ENCODE measurements at regions not wholly inside any gene's neighbourhood (a gene's known extent, or its start where the extent isn't known, plus 50 kb on each side); places are given as distances from the start of the nearest gene placed in this dataset.

DNA sequence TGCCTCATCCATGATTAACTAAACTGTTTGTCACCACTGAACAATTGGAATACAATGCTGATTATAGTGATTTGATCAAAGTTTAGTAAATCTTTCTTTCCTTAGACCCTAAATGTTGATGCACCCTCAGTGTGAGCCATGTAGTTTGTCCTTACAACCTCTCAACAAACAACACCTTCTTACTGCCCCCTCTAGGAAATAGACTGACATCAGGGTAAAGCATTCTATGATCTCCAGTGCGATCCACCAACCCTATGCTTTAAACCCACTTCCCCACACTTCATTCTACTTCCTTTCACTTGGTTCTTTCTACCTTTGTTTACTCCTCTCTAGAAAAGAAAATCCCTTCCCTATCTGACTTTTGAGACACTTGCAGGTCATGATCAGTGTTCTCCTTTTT, 1842.5 kb upstream of the PRR20A start:
- DNase-seq (ENCODE audit: low spot score) (no peak), ATAC-seq (peak; percentile 84)
- H3K4me1 Mint-ChIP-seq = no peaks in the 10 kb centered on the region
- H3K4me3 Mint-ChIP-seq = no peak overlapping the region
- peaks cover 16% of the 10 kb centered on the region for H3K9me3 Mint-ChIP-seq
- CTCF ChIA-PET = no interaction called here
- no peaks in the 10 kb centered on the region; the same call in 1 of the 2 replicates for H3K27me3 Mint-ChIP-seq (ENCODE audit: low read depth)
- peaks cover 10% of the 10 kb centered on the region for H3K36me3 Mint-ChIP-seq
- TF ChIP-seq, protein P1, sequence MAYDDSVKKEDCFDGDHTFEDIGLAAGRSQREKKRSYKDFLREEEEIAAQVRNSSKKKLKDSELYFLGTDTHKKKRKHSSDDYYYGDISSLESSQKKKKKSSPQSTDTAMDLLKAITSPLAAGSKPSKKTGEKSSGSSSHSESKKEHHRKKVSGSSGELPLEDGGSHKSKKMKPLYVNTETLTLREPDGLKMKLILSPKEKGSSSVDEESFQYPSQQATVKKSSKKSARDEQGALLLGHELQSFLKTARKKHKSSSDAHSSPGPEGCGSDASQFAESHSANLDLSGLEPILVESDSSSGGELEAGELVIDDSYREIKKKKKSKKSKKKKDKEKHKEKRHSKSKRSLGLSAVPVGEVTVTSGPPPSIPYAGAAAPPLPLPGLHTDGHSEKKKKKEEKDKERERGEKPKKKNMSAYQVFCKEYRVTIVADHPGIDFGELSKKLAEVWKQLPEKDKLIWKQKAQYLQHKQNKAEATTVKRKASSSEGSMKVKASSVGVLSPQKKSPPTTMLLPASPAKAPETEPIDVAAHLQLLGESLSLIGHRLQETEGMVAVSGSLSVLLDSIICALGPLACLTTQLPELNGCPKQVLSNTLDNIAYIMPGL (CRISPR knock-in tag; IDR thresholded peaks at IDR 0.05) = no peak
- TF ChIP-seq CREM (CRISPR knock-in tag; IDR thresholded peaks at IDR 0.05) (no peak), NR3C1 (CRISPR knock-in tag; conservative IDR thresholded peaks at IDR 0.05; ENCODE audit: low read depth) (no peak), FOXJ3 (CRISPR knock-in tag; IDR thresholded peaks at IDR 0.05; ENCODE audit: borderline replicate concordance) (no peak), IRF2 (CRISPR knock-in tag; IDR thresholded peaks at IDR 0.05; ENCODE audit: borderline replicate concordance, low read depth) (no peak)
- TF ChIP-seq, protein P2, sequence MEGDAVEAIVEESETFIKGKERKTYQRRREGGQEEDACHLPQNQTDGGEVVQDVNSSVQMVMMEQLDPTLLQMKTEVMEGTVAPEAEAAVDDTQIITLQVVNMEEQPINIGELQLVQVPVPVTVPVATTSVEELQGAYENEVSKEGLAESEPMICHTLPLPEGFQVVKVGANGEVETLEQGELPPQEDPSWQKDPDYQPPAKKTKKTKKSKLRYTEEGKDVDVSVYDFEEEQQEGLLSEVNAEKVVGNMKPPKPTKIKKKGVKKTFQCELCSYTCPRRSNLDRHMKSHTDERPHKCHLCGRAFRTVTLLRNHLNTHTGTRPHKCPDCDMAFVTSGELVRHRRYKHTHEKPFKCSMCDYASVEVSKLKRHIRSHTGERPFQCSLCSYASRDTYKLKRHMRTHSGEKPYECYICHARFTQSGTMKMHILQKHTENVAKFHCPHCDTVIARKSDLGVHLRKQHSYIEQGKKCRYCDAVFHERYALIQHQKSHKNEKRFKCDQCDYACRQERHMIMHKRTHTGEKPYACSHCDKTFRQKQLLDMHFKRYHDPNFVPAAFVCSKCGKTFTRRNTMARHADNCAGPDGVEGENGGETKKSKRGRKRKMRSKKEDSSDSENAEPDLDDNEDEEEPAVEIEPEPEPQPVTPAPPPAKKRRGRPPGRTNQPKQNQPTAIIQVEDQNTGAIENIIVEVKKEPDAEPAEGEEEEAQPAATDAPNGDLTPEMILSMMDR (IDR thresholded peaks at IDR 0.05) = no peak
- TF ChIP-seq, protein P3, sequence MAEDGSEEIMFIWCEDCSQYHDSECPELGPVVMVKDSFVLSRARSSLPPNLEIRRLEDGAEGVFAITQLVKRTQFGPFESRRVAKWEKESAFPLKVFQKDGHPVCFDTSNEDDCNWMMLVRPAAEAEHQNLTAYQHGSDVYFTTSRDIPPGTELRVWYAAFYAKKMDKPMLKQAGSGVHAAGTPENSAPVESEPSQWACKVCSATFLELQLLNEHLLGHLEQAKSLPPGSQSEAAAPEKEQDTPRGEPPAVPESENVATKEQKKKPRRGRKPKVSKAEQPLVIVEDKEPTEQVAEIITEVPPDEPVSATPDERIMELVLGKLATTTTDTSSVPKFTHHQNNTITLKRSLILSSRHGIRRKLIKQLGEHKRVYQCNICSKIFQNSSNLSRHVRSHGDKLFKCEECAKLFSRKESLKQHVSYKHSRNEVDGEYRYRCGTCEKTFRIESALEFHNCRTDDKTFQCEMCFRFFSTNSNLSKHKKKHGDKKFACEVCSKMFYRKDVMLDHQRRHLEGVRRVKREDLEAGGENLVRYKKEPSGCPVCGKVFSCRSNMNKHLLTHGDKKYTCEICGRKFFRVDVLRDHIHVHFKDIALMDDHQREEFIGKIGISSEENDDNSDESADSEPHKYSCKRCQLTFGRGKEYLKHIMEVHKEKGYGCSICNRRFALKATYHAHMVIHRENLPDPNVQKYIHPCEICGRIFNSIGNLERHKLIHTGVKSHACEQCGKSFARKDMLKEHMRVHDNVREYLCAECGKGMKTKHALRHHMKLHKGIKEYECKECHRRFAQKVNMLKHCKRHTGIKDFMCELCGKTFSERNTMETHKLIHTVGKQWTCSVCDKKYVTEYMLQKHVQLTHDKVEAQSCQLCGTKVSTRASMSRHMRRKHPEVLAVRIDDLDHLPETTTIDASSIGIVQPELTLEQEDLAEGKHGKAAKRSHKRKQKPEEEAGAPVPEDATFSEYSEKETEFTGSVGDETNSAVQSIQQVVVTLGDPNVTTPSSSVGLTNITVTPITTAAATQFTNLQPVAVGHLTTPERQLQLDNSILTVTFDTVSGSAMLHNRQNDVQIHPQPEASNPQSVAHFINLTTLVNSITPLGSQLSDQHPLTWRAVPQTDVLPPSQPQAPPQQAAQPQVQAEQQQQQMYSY (CRISPR knock-in tag; IDR thresholded peaks at IDR 0.05) = no peak
- no peak overlapping the region for H3K27ac Mint-ChIP-seq
- POLR2A ChIA-PET = no interaction called here

DNA sequence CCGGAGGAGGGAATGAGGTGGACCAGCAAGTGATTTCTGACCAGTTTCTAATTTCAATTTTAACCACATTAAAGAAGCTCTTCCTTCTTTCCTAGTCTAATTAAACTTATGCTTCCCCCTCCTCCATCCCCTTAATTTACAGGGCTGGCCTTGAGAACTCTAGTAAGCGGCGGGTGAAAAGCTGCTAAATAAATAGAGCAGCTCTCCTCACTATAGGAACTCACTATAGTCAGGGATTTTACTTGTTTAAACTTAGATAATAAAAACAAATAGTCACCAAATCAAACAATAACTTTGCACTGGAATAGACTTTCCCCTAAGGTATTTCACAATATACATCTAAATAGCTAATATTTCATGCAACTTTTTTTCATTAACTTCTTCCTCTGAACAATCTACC, 1838.2 kb upstream of the PRR20A start:
- Mint-ChIP-seq H3K9me3 (no peaks in the 10 kb centered on the region), H3K4me3 (no peak overlapping the region), H3K4me1 (no peaks in the 10 kb centered on the region), H3K27me3 (ENCODE audit: low read depth) (no peaks in the 10 kb centered on the region), H3K36me3 (no peaks in the 10 kb centered on the region), H3K27ac (no peak overlapping the region)
- TF ChIP-seq RELA (CRISPR knock-in tag; IDR thresholded peaks at IDR 0.05; ENCODE audit: borderline replicate concordance) (no peak), KAT7 (CRISPR knock-in tag; IDR thresholded peaks at IDR 0.05; ENCODE audit: borderline replicate concordance) (no peak), PRRX2 (CRISPR knock-in tag; IDR thresholded peaks at IDR 0.05) (no peak), ZNF671 (CRISPR knock-in tag; IDR thresholded peaks at IDR 0.05) (no peak), NR1H2 (CRISPR knock-in tag; IDR thresholded peaks at IDR 0.05) (no peak), TEAD4 (CRISPR knock-in tag; IDR thresholded peaks at IDR 0.05) (no peak), TCF7 (CRISPR knock-in tag; IDR thresholded peaks at IDR 0.05; ENCODE audit: low read depth) (no peak), ZNF423 (CRISPR knock-in tag; IDR thresholded peaks at IDR 0.05) (no peak), ETV6 (CRISPR knock-in tag; IDR thresholded peaks at IDR 0.05) (no peak)
- TF ChIP-seq, protein P3 (CRISPR knock-in tag; IDR thresholded peaks at IDR 0.05) = no peak
- POLR2A ChIA-PET = no interaction called here
- no peak for ATAC-seq
- CTCF ChIA-PET = no interaction called here
- no peak for DNase-seq (ENCODE audit: low spot score)
